LNCAP (cell line): ENCODE measurements at regions not wholly inside any gene's neighbourhood (a gene's known extent, or its start where the extent isn't known, plus 50 kb on each side); places are given as distances from the start of the nearest gene placed in this dataset.
A peak's percentile ranks its signal among the peaks of the same experiment; 100 is the strongest.

Experiments
- CTCF ChIP-seq: fragments of 450-650 bp; IDR thresholded peaks from 2 replicates; pipeline ENCODE4 v1.5.1; 2017; ENCODE audit warnings: mild to moderate bottlenecking

DNA sequence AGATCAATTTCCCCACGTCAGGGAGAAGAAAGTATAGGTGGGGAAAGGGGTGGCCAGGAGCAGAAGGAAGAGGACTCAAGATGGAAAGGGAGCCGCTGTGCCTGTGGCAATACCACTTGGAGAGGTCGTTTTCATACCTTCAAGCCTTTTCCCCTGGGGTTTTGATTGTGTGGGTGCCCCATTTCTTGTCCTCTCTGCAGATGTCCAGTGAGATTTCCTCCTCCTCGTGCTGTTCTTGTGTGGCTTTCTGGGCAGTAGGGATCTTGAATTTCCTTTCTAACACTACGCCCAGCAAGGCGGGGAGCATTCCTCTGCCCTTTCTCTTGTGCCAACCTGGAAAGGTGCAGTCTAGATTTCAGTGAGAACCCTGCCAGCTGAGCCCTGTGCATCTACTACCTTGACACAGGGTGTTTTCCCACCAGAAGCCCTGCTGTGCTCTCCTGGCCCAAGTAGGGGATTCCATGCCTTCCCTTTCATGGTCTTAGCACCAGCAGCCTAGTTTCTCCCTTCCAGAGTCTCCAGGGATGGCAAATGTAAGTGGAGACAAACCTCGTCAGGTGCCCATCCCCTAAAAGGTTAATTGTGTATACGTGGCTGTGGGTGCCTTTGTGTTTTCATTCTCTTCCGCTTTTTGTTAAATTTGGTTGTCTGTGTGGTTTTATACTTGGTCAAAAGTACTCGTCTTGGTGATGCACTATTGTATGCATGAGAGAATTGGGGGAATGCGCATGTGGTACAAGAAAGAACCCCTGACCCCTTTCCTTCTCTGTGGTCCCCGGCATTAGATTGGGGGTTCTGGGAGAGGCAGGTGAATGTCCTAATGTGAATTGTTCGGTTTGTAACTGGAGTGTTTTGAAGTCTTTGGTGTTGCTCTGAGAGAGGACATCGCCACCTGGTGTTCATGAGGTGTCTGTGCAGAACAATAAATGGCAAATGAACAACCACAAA lies 71.4 kb upstream of the MPEG1 start:
- TF ChIP-seq CTCF: peak; percentile 87

DNA sequence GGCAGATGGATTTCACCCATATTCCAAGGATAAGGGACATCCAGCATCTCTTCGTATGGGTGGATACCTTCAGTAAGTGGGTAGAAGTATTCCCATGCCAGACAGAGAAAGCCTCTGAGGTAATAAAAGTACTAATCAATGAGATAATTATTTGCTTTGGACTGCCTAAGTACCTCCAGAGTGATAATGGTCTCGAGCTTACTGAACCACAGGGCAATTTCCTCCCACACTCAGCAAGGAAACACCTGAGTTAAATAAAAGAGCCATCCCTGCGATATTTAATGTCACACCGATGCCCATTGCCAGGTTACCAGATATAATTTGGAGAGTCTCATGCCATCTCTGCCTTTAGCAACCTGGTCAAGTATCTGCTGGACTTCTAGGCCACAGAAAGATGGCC lies 70.6 kb upstream of the MPEG1 start:
- TF ChIP-seq CTCF: no peak

DNA sequence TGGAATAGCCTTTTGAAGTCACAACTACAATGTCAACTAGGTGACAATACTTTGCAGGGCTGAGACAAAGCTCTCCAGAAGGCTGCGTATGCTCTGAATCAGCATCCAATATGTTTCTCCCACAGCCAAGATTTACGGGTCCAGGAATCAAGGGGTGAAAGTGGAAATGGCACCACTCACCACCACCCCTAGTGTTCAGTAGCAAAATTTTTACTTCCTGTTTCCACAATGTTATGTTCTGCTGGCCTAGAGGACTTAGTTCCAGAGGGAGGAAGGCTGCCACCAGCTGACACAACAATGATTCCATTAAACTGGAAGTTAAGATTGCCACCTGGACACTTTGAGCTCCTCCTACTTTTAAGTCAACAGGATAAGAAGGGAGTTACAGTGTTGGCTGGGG lies 68.5 kb upstream of the MPEG1 start:
- no peak for TF ChIP-seq CTCF

DNA sequence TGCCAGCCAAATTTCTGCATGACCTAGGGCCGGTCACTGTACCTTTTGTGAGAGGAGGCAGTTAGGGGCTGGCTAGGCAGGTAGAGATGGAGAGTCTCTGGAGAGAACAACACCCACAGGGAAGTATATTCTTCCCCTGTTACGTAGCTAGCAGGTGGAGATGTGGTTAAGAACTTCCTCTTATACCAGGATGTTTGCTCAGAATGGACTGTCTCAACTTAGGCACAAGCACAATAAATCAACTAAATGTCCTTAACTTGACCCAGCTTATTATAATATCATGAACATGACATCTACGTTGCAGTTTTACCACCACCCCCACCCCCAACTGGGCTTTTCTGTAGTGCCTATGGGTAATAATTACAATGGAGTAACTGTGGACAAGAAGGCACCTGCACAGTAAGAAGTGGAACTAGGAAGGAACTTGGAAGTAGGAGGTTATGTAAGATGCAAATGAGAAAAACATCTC lies 60.7 kb upstream of the MPEG1 start:
- no peak for TF ChIP-seq CTCF

GRCh38 chr11:59272771-59273372 lies 60.1 kb upstream of the MPEG1 start:
- TF ChIP-seq CTCF: no peak

DNA sequence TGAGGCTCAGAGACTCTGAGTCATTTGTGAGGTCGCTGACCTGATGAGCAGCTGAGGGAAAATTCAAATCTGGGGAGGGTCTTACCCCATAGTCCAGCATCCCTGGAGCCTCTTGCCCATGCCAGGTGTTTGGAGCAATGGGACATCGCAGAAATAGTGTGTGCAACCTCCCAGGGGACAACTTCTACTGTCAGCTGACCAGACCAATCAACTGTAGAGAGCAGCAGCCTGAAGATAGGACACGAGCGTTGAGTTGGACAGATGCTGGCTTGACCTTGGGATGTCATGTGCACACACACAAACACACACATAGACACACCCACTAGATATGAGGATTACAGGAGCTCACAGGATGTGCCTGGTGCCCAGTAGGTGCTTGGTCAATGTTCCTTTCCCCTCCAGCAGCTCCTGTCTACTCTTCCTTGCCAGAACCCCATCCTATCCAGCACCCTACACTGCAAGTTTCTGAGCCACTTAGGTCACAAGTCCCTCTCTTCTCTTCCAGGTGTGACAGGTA lies 59.1 kb upstream of the MPEG1 start:
- no peak for TF ChIP-seq CTCF

DNA sequence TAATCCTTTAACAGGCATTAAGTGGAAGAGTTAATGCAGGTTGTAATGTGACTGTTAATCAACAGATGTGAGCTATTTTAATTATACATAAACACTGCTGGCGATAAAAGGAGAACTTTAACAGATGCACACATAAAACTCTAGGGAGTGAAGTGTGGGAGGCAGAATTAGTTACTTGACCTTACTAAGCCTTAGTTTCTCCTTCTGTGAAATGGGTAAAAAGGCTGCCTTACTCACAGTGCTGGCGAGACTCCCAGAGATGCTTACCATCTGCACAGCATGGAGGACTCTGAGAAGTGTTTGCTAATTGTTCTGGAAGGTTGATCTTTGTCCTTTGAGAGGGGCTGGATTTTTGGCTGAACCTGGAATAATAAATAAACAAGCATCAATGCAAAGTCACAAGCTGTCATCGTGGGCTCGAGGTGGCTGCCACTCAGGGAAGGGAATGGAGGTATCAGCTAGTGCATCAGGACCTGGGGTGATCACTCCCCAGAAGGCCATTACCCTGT lies 58.6 kb upstream of the MPEG1 start:
- no peak for TF ChIP-seq CTCF
